ENCODE measurements at regions not wholly inside any gene's neighbourhood (a gene's known extent, or its start where the extent isn't known, plus 50 kb on each side); places are given as distances from the start of the nearest gene placed in this dataset.

DNA sequence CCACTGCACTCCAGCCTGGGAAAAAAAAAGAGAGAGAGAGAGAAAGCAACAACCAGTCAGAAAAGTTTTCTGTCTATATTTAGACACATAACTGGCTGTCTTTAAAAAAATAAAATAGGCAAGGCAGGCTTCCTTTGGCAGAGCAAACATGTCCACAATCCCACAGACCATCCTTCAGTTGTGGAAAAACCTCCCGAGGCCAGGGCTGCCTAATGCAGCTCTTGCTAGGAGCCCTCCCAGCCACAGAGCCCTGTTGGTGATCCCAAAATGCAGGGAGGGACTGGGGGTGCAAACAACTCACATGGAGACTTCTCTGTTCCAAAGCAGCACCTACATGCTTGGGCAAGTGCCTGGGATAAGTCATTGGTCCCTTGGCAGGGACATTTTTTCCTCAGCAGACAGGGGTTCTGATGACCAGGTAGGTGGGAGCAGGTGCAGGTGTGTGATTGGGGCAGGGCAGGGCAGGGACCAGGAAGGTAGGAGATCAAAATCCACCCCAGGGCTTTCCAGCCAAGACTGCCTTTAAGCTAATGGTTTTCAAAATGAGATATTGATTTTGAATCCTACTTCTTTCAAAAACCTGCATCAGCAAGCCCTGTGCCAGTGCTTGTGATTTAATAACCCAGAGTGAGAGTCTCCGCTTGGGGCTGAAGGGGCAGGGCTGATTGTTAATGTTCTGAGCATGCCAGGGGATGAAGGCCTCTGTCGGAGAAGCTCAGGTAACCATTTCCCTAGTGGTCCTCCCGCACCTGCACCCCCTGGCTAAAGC, 178.5 kb downstream of the USP12 start:
- CTCF ChIA-PET: no interaction called here
- POLR2A ChIA-PET: no interaction called here
- DNase-seq (ENCODE audit: extremely low spot score): no peak
- TF ChIP-seq SUZ12 (IDR thresholded peaks at IDR 0.05) (no peak), TARDBP (IDR thresholded peaks at IDR 0.05) (no peak), ARNT (IDR thresholded peaks at IDR 0.05) (no peak), FOXA1 (IDR thresholded peaks at IDR 0.05) (no peak), FOXK2 (IDR thresholded peaks at IDR 0.05) (no peak)
- TF ChIP-seq, protein P1, sequence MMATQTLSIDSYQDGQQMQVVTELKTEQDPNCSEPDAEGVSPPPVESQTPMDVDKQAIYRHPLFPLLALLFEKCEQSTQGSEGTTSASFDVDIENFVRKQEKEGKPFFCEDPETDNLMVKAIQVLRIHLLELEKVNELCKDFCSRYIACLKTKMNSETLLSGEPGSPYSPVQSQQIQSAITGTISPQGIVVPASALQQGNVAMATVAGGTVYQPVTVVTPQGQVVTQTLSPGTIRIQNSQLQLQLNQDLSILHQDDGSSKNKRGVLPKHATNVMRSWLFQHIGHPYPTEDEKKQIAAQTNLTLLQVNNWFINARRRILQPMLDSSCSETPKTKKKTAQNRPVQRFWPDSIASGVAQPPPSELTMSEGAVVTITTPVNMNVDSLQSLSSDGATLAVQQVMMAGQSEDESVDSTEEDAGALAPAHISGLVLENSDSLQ (IDR thresholded peaks at IDR 0.05): no peak

DNA sequence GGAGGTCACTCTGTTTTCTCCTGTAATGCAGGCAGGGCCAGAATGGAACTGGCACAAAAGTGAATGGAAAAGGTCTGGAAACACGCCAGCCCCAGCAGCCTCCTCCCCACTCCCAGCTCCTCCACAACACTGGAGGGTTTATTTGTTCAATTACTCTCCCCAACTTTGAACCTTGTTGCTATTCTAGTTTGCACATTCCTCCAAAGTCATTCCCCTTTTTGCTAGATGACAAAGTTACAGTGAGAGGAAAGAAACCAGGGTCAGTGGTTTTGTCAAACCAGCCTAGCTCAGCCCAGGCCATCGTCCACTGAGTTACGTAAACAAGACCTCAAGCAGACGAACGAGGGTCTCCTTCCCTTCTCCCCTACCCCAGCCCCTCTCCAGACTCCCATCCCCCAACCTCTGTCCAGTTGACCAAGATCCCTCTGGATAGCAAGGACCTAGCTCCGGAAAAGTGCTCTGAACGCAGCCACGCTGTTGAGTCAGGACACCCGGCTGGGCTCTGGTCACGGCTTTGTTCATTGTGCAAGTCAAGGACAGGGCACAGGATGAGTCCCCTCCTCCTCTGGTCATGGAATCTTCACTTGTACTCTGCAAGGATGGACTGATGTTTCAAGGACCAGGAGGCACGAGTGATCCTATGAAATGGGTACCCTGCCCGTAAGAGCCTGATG, 180.0 kb downstream of the USP12 start:
- DNase-seq (ENCODE audit: extremely low spot score): no peak
- ChIA-PET POLR2A (no interaction called here), CTCF (interaction anchor here (1.0 kb wide), 1 partner anchor 45 kb away, joined by 4 read pairs; no protein-coding TSS in a partner anchor)
- TF ChIP-seq SUZ12 (IDR thresholded peaks at IDR 0.05) (no peak), ELF4 (IDR thresholded peaks at IDR 0.05) (no peak), ARNT (IDR thresholded peaks at IDR 0.05) (no peak), ZNF384 (IDR thresholded peaks at IDR 0.05) (no peak), SP1 (IDR thresholded peaks at IDR 0.05) (no peak), HDGF (IDR thresholded peaks at IDR 0.05; ENCODE audit: borderline replicate concordance) (no peak), NFRKB (IDR thresholded peaks at IDR 0.05) (no peak), FOXA1 (IDR thresholded peaks at IDR 0.05) (no peak), BHLHE40 (IDR thresholded peaks at IDR 0.05; ENCODE audit: borderline replicate concordance) (no peak), FOXM1 (IDR thresholded peaks at IDR 0.05; ENCODE audit: borderline replicate concordance) (no peak), LEF1 (IDR thresholded peaks at IDR 0.05; ENCODE audit: borderline replicate concordance) (no peak), TARDBP (IDR thresholded peaks at IDR 0.05) (no peak), L3MBTL2 (conservative IDR thresholded peaks at IDR 0.05) (no peak), FOXK2 (IDR thresholded peaks at IDR 0.05) (no peak)

DNA sequence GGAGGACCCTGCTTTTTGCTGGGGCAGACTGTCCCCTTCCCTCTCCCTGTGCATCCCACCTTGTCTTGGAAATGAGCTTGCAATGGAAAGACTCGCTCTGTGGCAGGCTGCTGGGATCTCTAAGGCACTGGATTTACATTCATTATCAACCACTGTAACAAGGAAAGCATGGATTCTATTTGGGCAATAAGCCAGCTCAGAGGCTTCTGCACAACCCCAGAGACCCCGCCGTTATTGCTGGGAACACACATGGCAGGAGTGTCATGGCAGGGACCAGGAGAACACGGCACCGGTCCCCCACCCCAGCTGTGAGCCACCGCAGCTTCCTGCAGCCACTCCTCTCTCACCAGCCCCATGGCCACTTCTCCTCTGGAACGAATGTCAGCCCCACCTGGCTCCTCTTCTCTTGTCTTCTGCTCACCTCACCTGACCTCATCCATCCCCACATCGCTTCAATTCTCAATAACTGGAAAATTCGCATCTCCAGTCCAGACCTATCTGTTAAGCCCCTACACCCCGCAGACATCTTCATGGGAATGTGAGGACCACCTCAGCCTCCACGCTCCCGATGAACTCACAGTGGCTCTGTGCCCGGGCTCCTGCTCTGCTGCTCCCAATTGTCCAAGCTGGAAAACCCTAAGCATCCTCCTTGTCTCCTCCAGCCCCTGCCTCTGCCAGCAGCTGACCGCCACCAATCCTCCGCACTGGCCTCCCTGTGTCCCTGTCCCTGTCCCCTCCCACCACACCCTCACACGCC, 181.5 kb downstream of the USP12 start:
- ChIA-PET POLR2A (no interaction called here), CTCF (interaction anchor here (0.6 kb wide), 1 partner anchor 362 kb away, joined by 4 read pairs; no protein-coding TSS in a partner anchor)
- no peak for DNase-seq (ENCODE audit: extremely low spot score)
- no peak for TF ChIP-seq ZNF384 (IDR thresholded peaks at IDR 0.05)
- TF ChIP-seq NFRKB (IDR thresholded peaks at IDR 0.05): no peak

DNA sequence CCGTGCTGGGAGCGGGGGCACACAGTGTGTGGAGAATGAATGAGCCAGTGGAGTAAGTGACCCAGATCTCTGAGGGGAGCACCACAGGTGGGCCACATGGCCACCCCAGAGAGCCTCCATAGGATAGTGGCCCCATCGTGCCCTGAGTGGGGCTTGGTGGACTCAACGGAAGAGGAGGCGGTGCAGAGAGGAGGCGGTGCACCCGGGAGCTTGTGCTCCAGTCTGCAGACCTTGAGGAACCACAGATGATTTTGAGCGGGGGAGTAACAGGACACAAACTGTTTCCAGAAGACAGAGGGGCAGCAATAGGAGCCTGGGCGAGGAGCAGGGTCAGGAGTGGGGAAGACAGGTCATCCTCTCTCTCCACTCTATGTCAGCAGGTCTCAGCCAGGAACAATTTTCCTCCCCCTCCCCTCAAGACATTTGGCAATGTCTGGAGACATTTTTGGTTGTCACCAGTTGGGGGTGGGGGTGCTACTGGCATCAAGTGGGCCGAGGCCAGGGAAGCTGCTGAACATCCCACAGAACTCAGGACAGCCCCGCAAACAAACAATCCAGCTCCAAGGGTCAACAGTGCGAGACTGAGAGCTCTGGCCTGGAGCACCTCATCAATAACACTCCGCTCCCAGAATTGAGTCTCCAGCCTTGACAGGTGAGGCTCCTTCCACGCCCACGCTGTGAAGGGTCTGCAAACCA, 182.2 kb downstream of the USP12 start:
- DNase-seq (ENCODE audit: extremely low spot score): no peak
- CTCF ChIA-PET: no interaction called here
- POLR2A ChIA-PET: no interaction called here
- TF ChIP-seq, protein P1 (IDR thresholded peaks at IDR 0.05): no peak
- no peak for TF ChIP-seq LEF1 (IDR thresholded peaks at IDR 0.05; ENCODE audit: borderline replicate concordance)
- TF ChIP-seq SP1 (IDR thresholded peaks at IDR 0.05): no peak
- no peak for TF ChIP-seq ELF4 (IDR thresholded peaks at IDR 0.05)
- no peak for TF ChIP-seq L3MBTL2 (conservative IDR thresholded peaks at IDR 0.05)
- TF ChIP-seq CTBP1 (IDR thresholded peaks at IDR 0.05; ENCODE audit: borderline replicate concordance): no peak
- no peak for TF ChIP-seq TARDBP (IDR thresholded peaks at IDR 0.05)
- TF ChIP-seq FOXK2 (IDR thresholded peaks at IDR 0.05): no peak
- no peak for TF ChIP-seq ARNT (IDR thresholded peaks at IDR 0.05)
- no peak for TF ChIP-seq FOXM1 (IDR thresholded peaks at IDR 0.05; ENCODE audit: borderline replicate concordance)
- no peak for TF ChIP-seq FOXA1 (IDR thresholded peaks at IDR 0.05)
- TF ChIP-seq NFRKB (IDR thresholded peaks at IDR 0.05): no peak
- TF ChIP-seq SUZ12 (IDR thresholded peaks at IDR 0.05): no peak
- TF ChIP-seq ZNF384 (IDR thresholded peaks at IDR 0.05): no peak

DNA sequence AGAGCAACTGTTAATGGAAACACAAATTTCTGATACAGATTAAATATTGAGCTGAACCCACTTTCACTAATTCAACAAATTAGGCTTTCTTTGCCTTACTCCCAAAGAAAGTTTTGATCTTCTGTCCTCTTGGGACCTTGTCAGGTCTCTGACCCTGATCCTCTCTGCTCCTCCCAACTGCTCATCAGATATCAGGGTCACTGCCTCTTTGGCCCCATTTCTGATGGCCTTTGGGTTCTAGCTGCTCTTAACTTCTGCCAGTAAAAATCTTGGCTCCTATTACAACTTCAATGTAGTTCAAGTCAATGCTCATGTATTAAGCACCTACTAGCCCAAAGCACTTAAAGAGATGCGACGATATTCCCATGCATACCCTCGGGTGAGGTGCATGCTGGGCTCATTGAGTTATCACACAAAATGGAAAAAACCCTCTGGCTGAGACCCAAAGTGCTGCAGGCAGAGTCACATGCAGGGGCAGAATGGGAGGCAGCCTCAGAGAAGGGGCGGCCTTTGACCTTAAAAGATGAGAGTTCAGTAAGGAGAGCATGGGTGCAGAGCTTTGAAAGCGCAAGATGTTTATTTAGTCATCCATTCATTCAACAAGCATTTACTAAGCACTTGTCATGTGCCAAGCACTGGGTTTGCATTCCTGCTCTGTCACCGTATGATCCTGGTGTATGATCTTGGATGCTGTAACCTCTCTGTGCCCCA, 183.4 kb downstream of the USP12 start:
- TF ChIP-seq ARNT (IDR thresholded peaks at IDR 0.05) (no peak), L3MBTL2 (conservative IDR thresholded peaks at IDR 0.05) (no peak), FOXM1 (IDR thresholded peaks at IDR 0.05; ENCODE audit: borderline replicate concordance) (no peak), TARDBP (IDR thresholded peaks at IDR 0.05) (no peak), FOXA1 (IDR thresholded peaks at IDR 0.05) (no peak), LEF1 (IDR thresholded peaks at IDR 0.05; ENCODE audit: borderline replicate concordance) (no peak)
- TF ChIP-seq, protein P1 (IDR thresholded peaks at IDR 0.05): no peak
- ChIA-PET CTCF (interaction anchor here (0.8 to 1.3 kb wide), 2 partner anchors 38 to 371 kb away, joined by 5 to 7 read pairs; no protein-coding TSS in a partner anchor), POLR2A (interaction anchor here (0.8 kb wide), 1 partner anchor 138 kb away, joined by 3 read pairs; no protein-coding TSS in a partner anchor)
- DNase-seq (ENCODE audit: extremely low spot score): no peak
